ENCODE measurements at regions not wholly inside any gene's neighbourhood (a gene's known extent, or its start where the extent isn't known, plus 50 kb on each side); places are given as distances from the start of the nearest gene placed in this dataset.

GRCh38 chr5:123785162-123786071 lies 273.4 kb downstream of the CSNK1G3 start:
- DNase-seq, result peak; percentile 64
- H3K4me1 ChIP-seq (ENCODE audit: insufficient read depth), result peaks cover 27% of the 10 kb centered on the region
- H3K4me2 ChIP-seq (ENCODE audit: unreplicated experiment), result peak overlapping the region; percentile 89
- peaks cover 27% of the 10 kb centered on the region for H3F3A ChIP-seq (ENCODE audit: insufficient read depth)
- in situ Hi-C loops (cut with MboI), result no loop called here
- H3K27ac ChIP-seq, result peak overlapping the region; percentile 21
- H3K27me3 ChIP-seq (replicated peaks; ENCODE audit: insufficient read depth), result peaks cover 7% of the 10 kb centered on the region; the same call in 1 of the 2 replicates
- H4K20me1 ChIP-seq (ENCODE audit: insufficient read depth), result no peaks in the 10 kb centered on the region
- no peak overlapping the region for H3K9ac ChIP-seq
- H3K4me3 ChIP-seq, result peak overlapping the region; percentile 40
- 3% methylated on average over 5 of the region's 5 CpGs for WGBS, 2 experiments (ENCODE audit: low coverage in 1 of 2, low lambda C conversion rate in 2 of 2, missing lambda C conversion rate in 2 of 2)
- H3K9me2 ChIP-seq (ENCODE audit: insufficient read depth), result no peaks in the 10 kb centered on the region
- H2AFZ ChIP-seq, result no peak overlapping the region
- no peaks in the 10 kb centered on the region for H3K79me2 ChIP-seq (ENCODE audit: insufficient read depth)
- TF ChIP-seq EZH2phosphoT487 (IDR thresholded peaks at IDR 0.05; ENCODE audit: insufficient read depth, low read depth) (no peak), EZH2 (IDR thresholded peaks at IDR 0.05; ENCODE audit: insufficient read depth, poor library complexity, severe bottlenecking) (no peak)
- no peaks in the 10 kb centered on the region for H3K9me3 ChIP-seq (ENCODE audit: low read depth)
- no peaks in the 10 kb centered on the region for H3K36me3 ChIP-seq (ENCODE audit: low read depth)

- WGBS, 2 experiments (ENCODE audit: low coverage in 1 of 2, low lambda C conversion rate in 2 of 2, missing lambda C conversion rate in 2 of 2), result 21 to 27% methylated on average over 1 of the region's 1 CpG
- Histone ChIP-seq H2AFZ (no peak overlapping the region), H3K27me3 (replicated peaks; ENCODE audit: insufficient read depth) (peaks cover 7% of the 10 kb centered on the region; the same call in 1 of the 2 replicates), H3K9me2 (ENCODE audit: insufficient read depth) (no peaks in the 10 kb centered on the region), H3K4me3 (no peak overlapping the region), H3K4me2 (ENCODE audit: unreplicated experiment) (peak overlapping the region; percentile 13), H3F3A (ENCODE audit: insufficient read depth) (peaks cover 27% of the 10 kb centered on the region), H4K20me1 (ENCODE audit: insufficient read depth) (no peaks in the 10 kb centered on the region), H3K4me1 (ENCODE audit: insufficient read depth) (peaks cover 27% of the 10 kb centered on the region), H3K9me3 (ENCODE audit: low read depth) (no peaks in the 10 kb centered on the region), H3K27ac (no peak overlapping the region), H3K9ac (no peak overlapping the region), H3K36me3 (ENCODE audit: low read depth) (no peaks in the 10 kb centered on the region), H3K79me2 (ENCODE audit: insufficient read depth) (no peaks in the 10 kb centered on the region)
- peak; percentile 46 for DNase-seq
- TF ChIP-seq EZH2 (IDR thresholded peaks at IDR 0.05; ENCODE audit: insufficient read depth, poor library complexity, severe bottlenecking) (no peak), EZH2phosphoT487 (IDR thresholded peaks at IDR 0.05; ENCODE audit: insufficient read depth, low read depth) (no peak)
- in situ Hi-C loops (cut with MboI), result no loop called here
Observed at GRCh38 chr5:123783421-123783820, 271.4 kb downstream of the CSNK1G3 start.

DNA sequence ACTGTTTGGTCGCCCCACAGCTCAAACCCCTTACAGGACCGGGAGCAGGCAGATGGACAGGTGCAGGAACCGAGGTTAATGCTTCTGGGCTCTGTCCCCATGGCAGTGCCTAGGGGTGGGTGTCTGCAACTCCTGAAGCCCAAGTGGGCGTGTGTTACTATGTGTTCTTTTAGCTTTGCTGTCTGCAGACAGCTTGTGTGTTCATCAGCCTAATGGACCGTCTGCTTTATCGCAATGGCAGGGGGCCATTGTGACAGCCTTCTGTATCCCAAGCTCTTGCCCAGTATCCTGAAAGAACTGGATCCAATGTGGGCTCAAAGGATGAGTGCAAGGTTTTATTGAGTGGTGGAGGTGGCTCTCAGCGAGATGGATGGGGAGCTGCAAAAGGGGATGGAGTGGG lies 266.7 kb downstream of the CSNK1G3 start:
- Histone ChIP-seq H3K4me2 (ENCODE audit: unreplicated experiment) (no peak overlapping the region), H3K9me3 (ENCODE audit: low read depth) (no peaks in the 10 kb centered on the region), H3K79me2 (ENCODE audit: insufficient read depth) (no peaks in the 10 kb centered on the region), H3K36me3 (ENCODE audit: low read depth) (no peaks in the 10 kb centered on the region), H3K27me3 (replicated peaks; ENCODE audit: insufficient read depth) (no peaks in the 10 kb centered on the region), H3K9me2 (ENCODE audit: insufficient read depth) (no peaks in the 10 kb centered on the region), H4K20me1 (ENCODE audit: insufficient read depth) (no peaks in the 10 kb centered on the region), H3K27ac (no peak overlapping the region), H3K9ac (no peak overlapping the region), H3K4me1 (ENCODE audit: insufficient read depth) (peaks cover 13% of the 10 kb centered on the region), H3F3A (ENCODE audit: insufficient read depth) (peaks cover 13% of the 10 kb centered on the region), H2AFZ (no peak overlapping the region), H3K4me3 (no peak overlapping the region)
- TF ChIP-seq EZH2 (IDR thresholded peaks at IDR 0.05; ENCODE audit: insufficient read depth, poor library complexity, severe bottlenecking) (no peak), EZH2phosphoT487 (IDR thresholded peaks at IDR 0.05; ENCODE audit: insufficient read depth, low read depth) (no peak)
- 95 to 96% methylated on average over 7 of the region's 7 CpGs for WGBS, 2 experiments (ENCODE audit: low coverage in 1 of 2, low lambda C conversion rate in 2 of 2, missing lambda C conversion rate in 2 of 2)
- in situ Hi-C loops (cut with MboI), result no loop called here
- DNase-seq, result no peak

GRCh38 chr5:123776761-123777160 lies 264.8 kb downstream of the CSNK1G3 start:
- no peak overlapping the region for H3K4me2 ChIP-seq (ENCODE audit: unreplicated experiment)
- H4K20me1 ChIP-seq (ENCODE audit: insufficient read depth), result no peaks in the 10 kb centered on the region
- H3K27ac ChIP-seq, result peak overlapping the region; percentile 16
- no peaks in the 10 kb centered on the region for H3K9me3 ChIP-seq (ENCODE audit: low read depth)
- TF ChIP-seq EZH2 (IDR thresholded peaks at IDR 0.05; ENCODE audit: insufficient read depth, poor library complexity, severe bottlenecking), result no peak
- TF ChIP-seq EZH2phosphoT487 (IDR thresholded peaks at IDR 0.05; ENCODE audit: insufficient read depth, low read depth), result no peak
- no peaks in the 10 kb centered on the region for H3K79me2 ChIP-seq (ENCODE audit: insufficient read depth)
- no peak overlapping the region for H3K4me3 ChIP-seq
- H2AFZ ChIP-seq, result no peak overlapping the region
- peaks cover 12% of the 10 kb centered on the region for H3K4me1 ChIP-seq (ENCODE audit: insufficient read depth)
- no peaks in the 10 kb centered on the region for H3K27me3 ChIP-seq (replicated peaks; ENCODE audit: insufficient read depth)
- no peak overlapping the region for H3K9ac ChIP-seq
- in situ Hi-C loops (cut with MboI), result no loop called here
- no peaks in the 10 kb centered on the region for H3K36me3 ChIP-seq (ENCODE audit: low read depth)
- DNase-seq, result peak; percentile 85
- H3F3A ChIP-seq (ENCODE audit: insufficient read depth), result peaks cover 13% of the 10 kb centered on the region
- H3K9me2 ChIP-seq (ENCODE audit: insufficient read depth), result no peaks in the 10 kb centered on the region
